HCT116 (cell line): ENCODE measurements at regions not wholly inside any gene's neighbourhood (a gene's known extent, or its start where the extent isn't known, plus 50 kb on each side); places are given as distances from the start of the nearest gene placed in this dataset.

Source experiments
- ELF1 ChIP-seq: IDR thresholded peaks from 2 replicates; pipeline ENCODE4 v1.6.1; 2012; ENCODE audit warnings: low read depth, borderline replicate concordance
- EZH2 ChIP-seq: fragments of 200-600 bp; sonication (generic); IDR thresholded peaks from 2 replicates; pipeline ENCODE4 v1.6.1; 2017; ENCODE audit warnings: antibody characterized with exemption, mixed run types
- EZH2phosphoT487 ChIP-seq: fragments of 200-600 bp; IDR thresholded peaks from 2 replicates; pipeline ENCODE4 v1.6.1; 2018; ENCODE audit warnings: antibody characterized with exemption, borderline replicate concordance
- JUND ChIP-seq: IDR thresholded peaks from 2 replicates; pipeline ENCODE4 v1.6.1; 2012
- POLR2A ChIP-seq: IDR thresholded peaks from 2 replicates; pipeline ENCODE4 v1.7.0; 2011; ENCODE audit warnings: borderline replicate concordance; ENCODE audit not compliant: insufficient read depth, insufficient read length; ENCODE audit errors: extremely low read depth
- POLR2AphosphoS5 ChIP-seq: IDR thresholded peaks from 2 replicates; pipeline ENCODE4 v1.6.1; 2011; ENCODE audit warnings: mild to moderate bottlenecking, low read depth, low read length, moderate library complexity
- RAD21 ChIP-seq: IDR thresholded peaks from 2 replicates; pipeline ENCODE4 v1.6.1; 2012; ENCODE audit warnings: low read depth, mild to moderate bottlenecking
- REST ChIP-seq: IDR thresholded peaks from 2 replicates; pipeline ENCODE4 v1.6.1; 2012; ENCODE audit warnings: low read depth
- SIN3A ChIP-seq: IDR thresholded peaks from 2 replicates; pipeline ENCODE4 v1.6.1; 2012; ENCODE audit warnings: low read depth
- TCF7L2 ChIP-seq: IDR thresholded peaks from 2 replicates; pipeline ENCODE4 v1.7.0; 2011; ENCODE audit warnings: borderline replicate concordance, inconsistent platforms; ENCODE audit not compliant: insufficient read depth, insufficient read length; ENCODE audit errors: extremely low read depth
- YY1 ChIP-seq: IDR thresholded peaks from 2 replicates; pipeline ENCODE4 v1.6.1; 2011; ENCODE audit warnings: low read length, low read depth, moderate library complexity, mild to moderate bottlenecking; ENCODE audit not compliant: insufficient replicate concordance; ENCODE audit errors: extremely low read depth
- ZNF274 ChIP-seq: fragments of 200-500 bp; sonication (Bioruptor generic); IDR thresholded peaks from 2 replicates; pipeline ENCODE4 v1.6.1; 2014; ENCODE audit warnings: mild to moderate bottlenecking, low read depth, low read length, inconsistent platforms
- TF ChIP-seq, protein P1 (sequence below), 3 experiments: fragments of 200-600 bp in 1 of 3; sonication (generic) in 1 of 3; IDR thresholded peaks in 2 of 3; conservative IDR thresholded peaks in 1 of 3; 2 replicates each; pipeline ENCODE4 v1.5.1; 2012 to 2017; ENCODE audit warnings: low read depth in 2 of 3, low read length in 2 of 3, antibody characterized with exemption in 1 of 3, borderline replicate concordance in 1 of 3, control low read depth in 1 of 3, mild to moderate bottlenecking in 1 of 3, mixed read lengths in 1 of 3, mixed run types in 1 of 3, moderate library complexity in 1 of 3; ENCODE audit not compliant: insufficient read depth in 1 of 3

GRCh38 chr15:95772982-95773381 is 557.5 kb upstream of the NR2F2 start:
- no peak for TF ChIP-seq POLR2AphosphoS5
- no peak for TF ChIP-seq SIN3A
- no peak for TF ChIP-seq EZH2
- no peak for TF ChIP-seq POLR2A
- TF ChIP-seq ZNF274, result no peak
- no peak for TF ChIP-seq JUND
- TF ChIP-seq, protein P1, sequence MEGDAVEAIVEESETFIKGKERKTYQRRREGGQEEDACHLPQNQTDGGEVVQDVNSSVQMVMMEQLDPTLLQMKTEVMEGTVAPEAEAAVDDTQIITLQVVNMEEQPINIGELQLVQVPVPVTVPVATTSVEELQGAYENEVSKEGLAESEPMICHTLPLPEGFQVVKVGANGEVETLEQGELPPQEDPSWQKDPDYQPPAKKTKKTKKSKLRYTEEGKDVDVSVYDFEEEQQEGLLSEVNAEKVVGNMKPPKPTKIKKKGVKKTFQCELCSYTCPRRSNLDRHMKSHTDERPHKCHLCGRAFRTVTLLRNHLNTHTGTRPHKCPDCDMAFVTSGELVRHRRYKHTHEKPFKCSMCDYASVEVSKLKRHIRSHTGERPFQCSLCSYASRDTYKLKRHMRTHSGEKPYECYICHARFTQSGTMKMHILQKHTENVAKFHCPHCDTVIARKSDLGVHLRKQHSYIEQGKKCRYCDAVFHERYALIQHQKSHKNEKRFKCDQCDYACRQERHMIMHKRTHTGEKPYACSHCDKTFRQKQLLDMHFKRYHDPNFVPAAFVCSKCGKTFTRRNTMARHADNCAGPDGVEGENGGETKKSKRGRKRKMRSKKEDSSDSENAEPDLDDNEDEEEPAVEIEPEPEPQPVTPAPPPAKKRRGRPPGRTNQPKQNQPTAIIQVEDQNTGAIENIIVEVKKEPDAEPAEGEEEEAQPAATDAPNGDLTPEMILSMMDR (IDR thresholded peaks at IDR 0.05 in 2 of 3, conservative IDR thresholded peaks at IDR 0.05 in 1 of 3; ENCODE audit: borderline replicate concordance in 1 of 3, insufficient read depth in 1 of 3, low read depth in 2 of 3, low read length in 2 of 3), result no peak
- TF ChIP-seq REST, result no peak
- TF ChIP-seq RAD21, result no peak
- no peak for TF ChIP-seq TCF7L2
- TF ChIP-seq YY1, result no peak
- no peak for TF ChIP-seq EZH2phosphoT487
- TF ChIP-seq ELF1, result no peak
